Gastroesophageal sphincter (tissue), 3 donors: ENCODE measurements at regions not wholly inside any gene's neighbourhood (a gene's known extent, or its start where the extent isn't known, plus 50 kb on each side); places are given as distances from the start of the nearest gene placed in this dataset.

Experiments used
- EP300 ChIP-seq: sonication (generic); formaldehyde crosslinking; IDR thresholded peaks from one replicate; pipeline ENCODE4 v1.6.1; 2017; ENCODE audit warnings: antibody characterized with exemption, mild to moderate bottlenecking
- POLR2A ChIP-seq, 2 donors: fragments of 450-650 bp; IDR thresholded peaks; one replicate each; pipeline ENCODE4 v1.6.1; 2017; ENCODE audit warnings: antibody characterized with exemption in 2 of 2, mild to moderate bottlenecking in 2 of 2, moderate library complexity in 1 of 2
- POLR2AphosphoS5 ChIP-seq: sonication (generic); formaldehyde crosslinking; IDR thresholded peaks from one replicate; pipeline ENCODE4 v1.6.1; 2017; ENCODE audit warnings: antibody characterized with exemption
- TF ChIP-seq, protein P1 (sequence below), 4 experiments: fragments of 200-600 bp in 2 of 4; fragments of 450-650 bp in 2 of 4; sonication (generic) in 1 of 4; IDR thresholded peaks; one replicate each; pipeline ENCODE4 v1.5.1; 2017 to 2019; ENCODE audit warnings: antibody characterized with exemption in 4 of 4, mild to moderate bottlenecking in 2 of 4, moderate library complexity in 2 of 4

DNA sequence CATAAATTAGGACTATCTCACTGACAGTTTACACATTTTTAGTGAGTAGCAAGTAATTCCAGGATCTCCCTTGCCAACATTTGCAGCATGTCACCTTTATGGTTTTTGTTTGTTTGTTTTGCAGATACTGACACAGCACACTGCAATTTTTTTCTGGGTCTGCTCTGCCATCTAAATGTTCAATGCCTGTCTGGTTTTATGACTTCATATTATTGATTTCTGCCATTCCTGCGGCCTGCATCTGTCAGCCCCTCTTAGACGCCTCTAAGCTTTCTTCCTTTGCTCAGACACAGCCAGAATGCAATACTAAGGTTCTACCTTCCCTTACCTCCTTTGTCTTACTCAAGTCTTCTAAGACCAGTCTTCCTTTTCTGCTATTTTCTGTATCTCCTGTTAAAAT is 321.2 kb upstream of the AZI2 start:
- TF ChIP-seq EP300 (no peak), POLR2A (IDR thresholded peaks at IDR 0.05) (no peak), POLR2AphosphoS5 (no peak)
- TF ChIP-seq, protein P1, sequence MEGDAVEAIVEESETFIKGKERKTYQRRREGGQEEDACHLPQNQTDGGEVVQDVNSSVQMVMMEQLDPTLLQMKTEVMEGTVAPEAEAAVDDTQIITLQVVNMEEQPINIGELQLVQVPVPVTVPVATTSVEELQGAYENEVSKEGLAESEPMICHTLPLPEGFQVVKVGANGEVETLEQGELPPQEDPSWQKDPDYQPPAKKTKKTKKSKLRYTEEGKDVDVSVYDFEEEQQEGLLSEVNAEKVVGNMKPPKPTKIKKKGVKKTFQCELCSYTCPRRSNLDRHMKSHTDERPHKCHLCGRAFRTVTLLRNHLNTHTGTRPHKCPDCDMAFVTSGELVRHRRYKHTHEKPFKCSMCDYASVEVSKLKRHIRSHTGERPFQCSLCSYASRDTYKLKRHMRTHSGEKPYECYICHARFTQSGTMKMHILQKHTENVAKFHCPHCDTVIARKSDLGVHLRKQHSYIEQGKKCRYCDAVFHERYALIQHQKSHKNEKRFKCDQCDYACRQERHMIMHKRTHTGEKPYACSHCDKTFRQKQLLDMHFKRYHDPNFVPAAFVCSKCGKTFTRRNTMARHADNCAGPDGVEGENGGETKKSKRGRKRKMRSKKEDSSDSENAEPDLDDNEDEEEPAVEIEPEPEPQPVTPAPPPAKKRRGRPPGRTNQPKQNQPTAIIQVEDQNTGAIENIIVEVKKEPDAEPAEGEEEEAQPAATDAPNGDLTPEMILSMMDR (IDR thresholded peaks at IDR 0.05): no peak
